Right ventricle myocardium inferior (tissue), 1 donor: ENCODE measurements at regions not wholly inside any gene's neighbourhood (a gene's known extent, or its start where the extent isn't known, plus 50 kb on each side); places are given as distances from the start of the nearest gene placed in this dataset.
A peak's percentile ranks its signal among the peaks of the same experiment; 100 is the strongest.

Experiments used
- ATAC-seq: fragments of 200-7000 bp; cut with Tn5 transposase; one replicate; pipeline ENCODE4 v1.9.1; 2020; ENCODE audit warnings: mild to moderate bottlenecking, moderate library complexity
- DNase-seq: peaks from one replicate; pipeline ENCODE4 v3.0.0; 2021; ENCODE audit errors: missing footprints
- intact Hi-C: fragments of 100-400 bp; cut with DNase I; formaldehyde crosslinking; loops from one replicate; pipeline ENCODE4 v1.11.0; 2022
- donor health status: DM: no; HTN: yes; CAD: no; lungs with severe emphysema.

DNA sequence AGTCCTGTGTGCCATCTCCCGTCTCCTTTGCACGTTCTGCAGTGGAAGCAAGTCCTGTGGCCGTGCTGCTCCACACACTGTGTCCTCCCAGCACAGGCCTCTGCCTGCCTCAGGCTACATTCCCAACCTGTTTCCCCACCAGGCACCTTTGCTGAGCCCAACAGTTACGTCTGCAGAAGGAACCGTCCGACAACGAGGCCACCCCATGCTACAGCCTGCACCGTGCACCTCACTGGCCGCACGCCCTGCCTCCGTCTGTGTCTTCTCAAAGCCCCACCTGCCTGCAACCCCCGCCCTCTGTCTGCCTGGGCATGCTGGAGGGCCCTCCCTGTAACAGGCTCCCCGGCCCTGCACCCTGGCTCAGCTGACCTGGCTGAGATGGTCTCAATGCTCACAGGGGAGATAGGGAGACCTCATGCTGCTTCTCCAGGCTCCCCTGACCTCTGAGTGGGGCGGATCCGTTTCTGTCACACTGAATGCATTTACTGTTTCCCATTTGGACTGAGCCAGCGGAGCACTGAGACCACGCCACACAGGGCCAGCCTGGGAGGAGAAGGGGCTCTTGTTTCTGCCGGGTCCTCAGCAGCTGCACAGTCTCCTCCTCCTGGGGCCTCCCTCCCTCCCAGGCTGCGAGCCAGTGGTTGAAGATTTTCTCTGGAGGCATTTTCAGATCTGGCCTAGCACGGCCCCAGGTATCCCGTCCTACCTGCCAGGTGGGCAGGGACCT lies 109.1 kb upstream of the OTOS start:
- intact Hi-C loops = loop anchor here (2.0 to 5.0 kb wide), 2 partner anchors 13 to 188 kb away; partner anchors contain the start of gene GPC1

GRCh38 chr2:240250150-240250984 lies 109.9 kb upstream of the OTOS start:
- intact Hi-C loops = loop anchor here (2.0 to 5.0 kb wide), 2 partner anchors 14 to 187 kb away; partner anchors contain the start of gene GPC1
- DNase-seq (no peak), ATAC-seq (no peak)

More for the DNA sequence above, 109.1 kb upstream of the OTOS start:
- DNase-seq (peak; percentile 41), ATAC-seq (no peak)

GRCh38 chr2:240250985-240251847 lies 110.8 kb upstream of the OTOS start:
- intact Hi-C loops = loop anchor here (2.0 to 5.0 kb wide), 2 partner anchors 14 to 186 kb away; partner anchors contain the start of gene GPC1
- DNase-seq (peak; percentile 94), ATAC-seq (peak; percentile 91)

DNA sequence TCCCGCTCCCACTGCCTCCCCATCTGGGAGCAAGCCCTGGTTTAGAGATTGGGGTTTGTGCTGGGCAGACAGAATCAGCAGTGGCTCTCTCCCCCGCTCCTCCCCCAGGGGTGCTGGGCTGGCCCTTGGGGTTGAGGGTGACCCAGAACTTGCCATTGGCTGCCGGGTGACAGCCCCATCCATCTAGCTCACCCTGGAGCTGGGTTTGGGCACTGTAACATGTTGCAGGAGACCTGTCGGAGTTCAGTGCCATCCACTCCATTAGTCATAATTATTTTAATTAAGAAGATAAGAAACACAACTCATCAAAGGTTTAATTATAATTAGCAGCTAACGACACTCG lies 111.4 kb upstream of the OTOS start:
- no peak for ATAC-seq
- DNase-seq = no peak
- intact Hi-C loops = loop anchor here (2.0 to 5.0 kb wide), 2 partner anchors 15 to 185 kb away; partner anchors contain the start of gene GPC1

GRCh38 chr2:240252191-240252871 lies 111.9 kb upstream of the OTOS start:
- DNase-seq = no peak
- ATAC-seq = no peak
- intact Hi-C loops = loop anchor here (5.0 kb wide), 1 partner anchor 185 kb away; the partner anchor contains the start of gene GPC1

DNA sequence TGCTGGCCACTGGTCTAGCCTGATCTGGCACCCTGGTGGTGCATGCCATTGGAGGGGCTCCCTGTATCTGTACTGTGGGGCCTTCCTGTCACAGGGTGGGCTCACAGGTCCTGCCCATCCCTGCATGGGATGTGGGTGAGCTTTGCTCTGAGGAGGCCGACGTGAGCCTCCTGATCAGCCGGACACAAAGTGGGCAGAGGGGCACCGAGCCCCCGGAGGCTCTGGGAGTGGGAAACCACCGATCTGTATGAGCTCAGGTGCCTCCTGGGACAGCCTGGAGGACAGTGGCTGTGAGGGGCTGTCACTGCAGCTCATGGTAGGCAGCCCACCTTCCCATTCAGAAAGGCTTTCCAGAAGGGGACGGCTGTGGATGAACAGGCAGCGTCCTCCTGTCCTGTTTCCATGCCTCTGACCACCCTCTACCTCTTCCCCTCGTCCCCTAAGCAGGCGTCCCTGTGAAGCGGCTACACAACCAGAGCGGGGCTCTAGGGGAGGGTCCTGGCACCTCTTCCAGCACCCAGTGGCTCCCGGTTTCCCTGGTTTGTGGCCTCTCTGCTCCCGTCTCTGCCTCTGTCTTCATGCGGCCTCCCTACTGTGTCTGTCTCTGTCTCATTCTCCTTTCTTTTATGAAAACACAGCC lies 112.5 kb upstream of the OTOS start:
- intact Hi-C loops = loop anchor here (5.0 kb wide), 1 partner anchor 184 kb away; the partner anchor contains the start of gene GPC1
- DNase-seq (no peak), ATAC-seq (no peak)

DNA sequence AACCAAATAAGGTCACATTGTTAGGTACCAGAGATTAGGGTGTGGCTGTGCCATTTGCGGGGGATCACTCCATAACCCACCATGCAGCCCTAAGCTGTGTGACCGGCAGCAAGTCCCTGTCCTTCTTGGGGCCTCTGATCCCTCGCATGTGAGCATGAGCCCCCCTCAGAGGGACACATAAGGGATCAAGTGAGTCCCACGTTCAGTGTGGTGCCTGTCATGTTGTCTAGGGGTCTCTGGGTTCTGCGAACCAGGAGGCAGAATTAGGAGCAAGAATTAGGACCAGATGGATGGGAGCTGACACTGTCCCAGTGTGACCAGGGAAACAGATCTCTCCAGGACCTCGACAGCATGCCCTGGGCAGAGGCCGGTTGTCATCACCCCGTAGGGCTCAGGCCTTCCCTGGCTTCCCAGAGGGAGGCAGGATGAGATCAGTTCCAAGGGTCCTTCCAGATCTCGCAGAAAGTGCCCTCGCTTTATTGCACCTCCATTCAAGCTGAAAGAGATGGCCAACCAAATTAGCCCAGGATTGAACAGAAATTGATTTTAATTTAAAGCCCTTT lies 113.2 kb upstream of the OTOS start:
- DNase-seq (no peak), ATAC-seq (no peak)
- intact Hi-C loops = loop anchor here (5.0 kb wide), 1 partner anchor 184 kb away; the partner anchor contains the start of gene GPC1

- ATAC-seq = no peak
- no peak for DNase-seq
- intact Hi-C loops = loop anchor here (5.0 kb wide), 1 partner anchor 183 kb away; the partner anchor contains the start of gene GPC1
These were observed 114.1 kb upstream of the OTOS start for GRCh38 chr2:240254337-240255164.

GRCh38 chr2:240255165-240255491 lies 114.7 kb upstream of the OTOS start:
- DNase-seq = no peak

GRCh38 chr2:240255811-240256703 lies 115.6 kb upstream of the OTOS start:
- no peak for DNase-seq
- intact Hi-C loops = no loop called here
- no peak for ATAC-seq

More at GRCh38 chr2:240255165-240255491, 114.7 kb upstream of the OTOS start:
- ATAC-seq = no peak
- intact Hi-C loops = no loop called here

GRCh38 chr2:240256704-240257637 lies 116.5 kb upstream of the OTOS start:
- intact Hi-C loops = no loop called here
- DNase-seq (no peak), ATAC-seq (no peak)

GRCh38 chr2:240257940-240258580 lies 117.6 kb upstream of the OTOS start:
- intact Hi-C loops = loop anchor here (2.0 kb wide), 2 partner anchors 21 to 39 kb away; no protein-coding TSS in a partner anchor
- no peak for DNase-seq
- ATAC-seq = no peak

DNA sequence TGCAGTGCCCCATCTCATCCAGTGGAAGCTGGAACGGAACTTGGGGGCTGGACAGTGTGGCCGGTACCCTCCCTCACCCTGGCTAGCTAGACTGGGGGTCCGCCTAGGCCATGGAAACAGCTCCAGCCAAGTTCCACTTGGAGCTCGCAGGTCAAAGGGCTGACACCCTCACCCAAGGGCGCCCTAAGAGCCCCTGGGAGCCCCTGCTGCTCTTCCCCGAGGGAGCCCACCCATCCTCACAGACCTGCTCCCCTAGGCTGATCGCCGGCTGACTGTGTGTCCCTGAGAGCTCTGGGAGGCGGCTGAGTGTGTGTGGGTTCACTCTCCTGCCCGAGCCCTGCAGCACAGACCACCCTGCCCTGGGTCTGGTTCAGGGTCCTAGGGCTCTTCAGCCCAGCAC lies 118.2 kb upstream of the OTOS start:
- peak; percentile 1 for ATAC-seq

More for the DNA sequence above, 118.2 kb upstream of the OTOS start:
- intact Hi-C loops = loop anchor here (1.0 to 2.0 kb wide), 3 partner anchors 22 to 110 kb away; no protein-coding TSS in a partner anchor
- DNase-seq = no peak
